KMS-11 (cell line): ENCODE measurements at regions not wholly inside any gene's neighbourhood (a gene's known extent, or its start where the extent isn't known, plus 50 kb on each side); places are given as distances from the start of the nearest gene placed in this dataset.

Source experiments
- H2AFZ ChIP-seq: fragments of 200-600 bp; sonication (generic); 2 replicates; pipeline ENCODE4 v1.6.1; 2016; ENCODE audit warnings: antibody characterized with exemption, mixed run types, low read depth
- H3K27ac ChIP-seq: fragments of 200-600 bp; sonication (generic); 2 replicates; pipeline ENCODE4 v1.6.1; 2016; ENCODE audit warnings: mild to moderate bottlenecking, mixed run types
- H3K27me3 ChIP-seq: fragments of 200-600 bp; sonication (generic); 2 replicates; pipeline ENCODE4 v1.6.1; 2017; ENCODE audit warnings: mild to moderate bottlenecking, low read depth, mixed run types, moderate library complexity; ENCODE audit not compliant: insufficient read depth
- H3K36me3 ChIP-seq: fragments of 200-600 bp; sonication (generic); 2 replicates; pipeline ENCODE4 v1.6.1; 2017; ENCODE audit warnings: mild to moderate bottlenecking, mixed run types; ENCODE audit not compliant: insufficient read depth
- H3K4me1 ChIP-seq: fragments of 200-600 bp; sonication (generic); 2 replicates; pipeline ENCODE4 v1.6.1; 2016; ENCODE audit warnings: mild to moderate bottlenecking, low read depth, mixed run types; ENCODE audit not compliant: poor library complexity, severe bottlenecking
- H3K4me2 ChIP-seq: fragments of 200-600 bp; sonication (generic); 2 replicates; pipeline ENCODE4 v1.7.0; 2016; ENCODE audit warnings: mild to moderate bottlenecking, mixed run types
- H3K4me3 ChIP-seq: fragments of 200-600 bp; sonication (generic); IDR thresholded peaks from 2 replicates; pipeline ENCODE4 v1.6.1; 2017; ENCODE audit warnings: low read depth, low read length, mixed read lengths; ENCODE audit not compliant: insufficient read depth
- H3K79me2 ChIP-seq: fragments of 200-600 bp; sonication (generic); 2 replicates; pipeline ENCODE4 v1.6.1; 2016; ENCODE audit warnings: low read depth, mixed run types; ENCODE audit not compliant: insufficient read depth
- H3K9ac ChIP-seq: fragments of 200-600 bp; sonication (generic); 2 replicates; pipeline ENCODE4 v1.6.1; 2016; ENCODE audit warnings: mild to moderate bottlenecking, mixed run types
- H4K20me1 ChIP-seq: fragments of 200-600 bp; sonication (generic); 2 replicates; pipeline ENCODE4 v1.6.1; 2016; ENCODE audit warnings: mild to moderate bottlenecking, mixed run types; ENCODE audit not compliant: insufficient read depth
- TF ChIP-seq, protein P1 (sequence below): fragments of 200-600 bp; sonication (generic); conservative IDR thresholded peaks from 2 replicates; pipeline ENCODE4 v1.6.1; 2017; ENCODE audit warnings: low read depth, mild to moderate bottlenecking, antibody characterized with exemption, low read length, moderate library complexity, mixed read lengths

DNA sequence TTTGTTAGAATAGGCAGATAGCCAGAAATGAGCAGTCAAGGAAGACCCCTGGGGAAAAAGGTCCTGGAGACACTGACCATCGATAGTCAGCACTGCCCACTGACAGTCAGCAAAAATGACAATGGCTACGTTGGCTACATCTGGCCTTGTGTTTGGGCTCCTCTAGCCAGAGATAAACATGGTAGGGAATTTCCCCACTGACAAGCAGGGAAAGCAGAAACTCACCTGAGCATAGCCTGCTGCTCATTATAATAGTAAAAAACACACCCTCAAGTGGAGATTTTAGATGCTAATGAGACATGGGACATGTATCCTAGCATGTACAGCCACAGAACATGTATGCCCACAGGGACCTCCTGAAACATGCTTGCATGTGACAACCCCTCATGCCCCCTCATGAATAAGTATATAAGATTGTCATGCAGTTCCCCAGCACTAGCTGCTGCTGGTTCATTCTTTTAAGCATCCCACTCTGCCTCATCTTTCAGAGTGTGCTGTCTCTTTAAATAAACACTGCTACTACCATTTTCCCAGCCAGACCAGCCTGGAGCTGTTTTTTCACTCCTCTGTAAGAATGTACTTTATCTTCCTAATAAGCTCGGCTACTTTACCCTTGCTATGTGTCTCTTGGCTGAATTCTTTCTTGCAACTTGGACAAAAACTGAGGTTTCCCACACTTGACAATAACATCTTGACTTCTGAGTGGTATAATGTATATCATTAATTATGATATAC is 550.1 kb upstream of the CDH8 start:
- Histone ChIP-seq H3K27me3 (no peaks in the 10 kb centered on the region), H3K27ac (no peak overlapping the region), H3K36me3 (no peaks in the 10 kb centered on the region), H4K20me1 (no peaks in the 10 kb centered on the region), H3K4me1 (no peaks in the 10 kb centered on the region), H3K4me2 (no peak overlapping the region), H3K9ac (no peak overlapping the region), H3K4me3 (no peak overlapping the region), H3K79me2 (no peaks in the 10 kb centered on the region), H2AFZ (no peak overlapping the region)
- TF ChIP-seq, protein P1, sequence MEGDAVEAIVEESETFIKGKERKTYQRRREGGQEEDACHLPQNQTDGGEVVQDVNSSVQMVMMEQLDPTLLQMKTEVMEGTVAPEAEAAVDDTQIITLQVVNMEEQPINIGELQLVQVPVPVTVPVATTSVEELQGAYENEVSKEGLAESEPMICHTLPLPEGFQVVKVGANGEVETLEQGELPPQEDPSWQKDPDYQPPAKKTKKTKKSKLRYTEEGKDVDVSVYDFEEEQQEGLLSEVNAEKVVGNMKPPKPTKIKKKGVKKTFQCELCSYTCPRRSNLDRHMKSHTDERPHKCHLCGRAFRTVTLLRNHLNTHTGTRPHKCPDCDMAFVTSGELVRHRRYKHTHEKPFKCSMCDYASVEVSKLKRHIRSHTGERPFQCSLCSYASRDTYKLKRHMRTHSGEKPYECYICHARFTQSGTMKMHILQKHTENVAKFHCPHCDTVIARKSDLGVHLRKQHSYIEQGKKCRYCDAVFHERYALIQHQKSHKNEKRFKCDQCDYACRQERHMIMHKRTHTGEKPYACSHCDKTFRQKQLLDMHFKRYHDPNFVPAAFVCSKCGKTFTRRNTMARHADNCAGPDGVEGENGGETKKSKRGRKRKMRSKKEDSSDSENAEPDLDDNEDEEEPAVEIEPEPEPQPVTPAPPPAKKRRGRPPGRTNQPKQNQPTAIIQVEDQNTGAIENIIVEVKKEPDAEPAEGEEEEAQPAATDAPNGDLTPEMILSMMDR, result no peak

DNA sequence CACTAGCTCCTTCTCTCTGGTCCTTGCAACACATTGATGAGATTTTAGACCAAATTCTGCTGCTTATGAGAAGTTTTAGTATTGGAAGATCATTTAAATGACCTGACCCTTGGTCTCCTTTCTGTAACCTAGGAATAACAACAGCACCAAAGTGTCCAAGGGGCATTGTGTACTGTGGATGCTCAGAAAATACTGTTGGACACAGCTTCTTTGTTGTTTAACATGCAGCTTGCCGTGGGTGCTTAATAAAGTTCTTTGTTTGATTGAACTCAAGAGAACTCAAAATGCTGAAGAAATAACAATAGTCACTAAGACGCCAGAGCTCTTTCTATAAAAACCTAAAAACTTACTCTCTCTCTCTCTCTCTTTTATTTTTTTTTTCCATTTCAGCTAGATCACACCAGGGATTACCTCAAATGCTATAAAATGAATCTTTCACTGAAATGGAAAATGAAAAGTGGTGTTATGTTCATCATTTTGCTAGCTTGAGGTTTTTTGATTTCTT is 548.9 kb upstream of the CDH8 start:
- Histone ChIP-seq H3K4me2 (no peak overlapping the region), H3K27me3 (no peaks in the 10 kb centered on the region), H3K9ac (no peak overlapping the region), H3K4me1 (no peaks in the 10 kb centered on the region), H3K79me2 (no peaks in the 10 kb centered on the region), H3K36me3 (no peaks in the 10 kb centered on the region), H2AFZ (no peak overlapping the region), H3K27ac (no peak overlapping the region), H4K20me1 (no peaks in the 10 kb centered on the region), H3K4me3 (no peak overlapping the region)
- TF ChIP-seq, protein P1, result no peak

DNA sequence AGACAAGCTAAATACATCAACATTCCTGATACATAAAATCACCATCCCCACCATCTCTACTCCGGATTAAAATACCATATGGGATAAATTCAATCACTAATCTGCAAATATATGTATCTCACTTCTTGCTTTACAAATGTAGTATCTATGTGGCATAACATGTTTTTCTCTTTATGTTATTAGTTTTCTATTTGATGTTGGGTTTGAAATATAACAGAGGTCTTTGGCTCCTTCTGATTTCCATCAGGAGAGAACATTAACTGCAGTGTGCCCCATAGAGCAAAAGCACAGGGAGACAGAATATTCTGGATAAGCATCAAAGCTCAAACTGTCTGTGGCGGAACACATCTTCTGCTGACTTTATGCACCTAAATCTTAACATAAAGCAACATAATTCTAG is 547.2 kb upstream of the CDH8 start:
- Histone ChIP-seq H4K20me1 (no peaks in the 10 kb centered on the region), H3K9ac (no peak overlapping the region), H3K4me2 (no peak overlapping the region), H2AFZ (no peak overlapping the region), H3K27ac (no peak overlapping the region), H3K27me3 (no peaks in the 10 kb centered on the region), H3K36me3 (no peaks in the 10 kb centered on the region), H3K4me3 (no peak overlapping the region), H3K79me2 (no peaks in the 10 kb centered on the region), H3K4me1 (no peaks in the 10 kb centered on the region)
- TF ChIP-seq, protein P1, result no peak

DNA sequence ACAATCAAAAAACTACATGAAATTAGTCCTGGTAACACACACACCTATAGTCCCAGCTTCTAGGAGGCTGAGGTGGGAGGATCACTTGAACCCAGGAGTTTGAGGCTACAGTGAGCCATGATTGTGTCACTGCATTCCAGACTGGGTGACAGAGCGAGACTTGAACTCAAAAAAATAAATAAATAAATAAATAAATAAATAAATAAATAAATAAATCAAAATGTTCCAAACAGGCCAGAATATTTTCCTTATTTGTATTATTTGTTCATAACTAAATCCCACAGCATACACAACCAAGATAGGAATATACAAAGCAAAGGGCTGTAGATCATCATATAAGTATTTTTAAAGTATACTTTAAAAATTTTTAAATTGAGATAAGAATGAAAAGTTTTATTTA is 537.2 kb upstream of the CDH8 start:
- Histone ChIP-seq H3K4me3 (no peak overlapping the region), H3K9ac (no peak overlapping the region), H3K4me2 (no peak overlapping the region), H2AFZ (no peak overlapping the region), H3K4me1 (no peaks in the 10 kb centered on the region), H3K27me3 (no peaks in the 10 kb centered on the region), H3K27ac (no peak overlapping the region), H3K36me3 (no peaks in the 10 kb centered on the region), H3K79me2 (no peaks in the 10 kb centered on the region), H4K20me1 (no peaks in the 10 kb centered on the region)
- TF ChIP-seq, protein P1, result no peak
